Right lobe of liver (tissue), 6 donors: ENCODE measurements at regions not wholly inside any gene's neighbourhood (a gene's known extent, or its start where the extent isn't known, plus 50 kb on each side); places are given as distances from the start of the nearest gene placed in this dataset.

ENCODE experiments used
- ATAC-seq, 4 donors: fragments of 200-7000 bp; cut with Tn5 transposase; one replicate each; pipeline ENCODE4 v1.9.1; 2020; ENCODE audit warnings: mild to moderate bottlenecking in 4 of 4, moderate library complexity in 4 of 4
- DNase-seq, 3 donors: peaks; one replicate each; pipeline ENCODE4 v3.0.0-alpha.2; 2020
- H3K27ac ChIP-seq, 3 donors: fragments of 200-600 bp; one replicate each; pipeline ENCODE4 v1.8.0; 2022
- H3K27me3 ChIP-seq, 2 donors: fragments of 200-600 bp; one replicate each; pipeline ENCODE4 v1.8.0; 2022
- H3K36me3 ChIP-seq, 4 donors: fragments of 200-600 bp; sonication (generic) in 1 of 4; one replicate each; pipeline versions ENCODE4 v1.5.1 to v1.8.0; 2017 to 2022; ENCODE audit warnings: control low read depth in 1 of 4
- H3K4me1 ChIP-seq, 4 donors: fragments of 200-600 bp; sonication (generic) in 1 of 4; one replicate each; pipeline versions ENCODE4 v1.5.1 to v1.8.0; 2017 to 2022; ENCODE audit warnings: control low read depth in 1 of 4
- H3K4me3 ChIP-seq, 3 donors: fragments of 200-600 bp; one replicate each; pipeline ENCODE4 v1.8.0; 2022
- H3K9me3 ChIP-seq, 4 donors: fragments of 200-600 bp; sonication (generic) in 1 of 4; one replicate each; pipeline versions ENCODE4 v1.5.1 to v1.8.0; 2017 to 2022; ENCODE audit warnings: control low read depth in 1 of 4
- POLR2A ChIP-seq: fragments of 450-650 bp; IDR thresholded peaks from one replicate; pipeline ENCODE4 v1.6.1; 2017; ENCODE audit warnings: antibody characterized with exemption, mild to moderate bottlenecking
- WGBS: methylation state at CpG from one replicate; pipeline ENCODE4 v1.1.6; 2018; ENCODE audit warnings: low coverage, low lambda C conversion rate; ENCODE audit not compliant: insufficient coverage; ENCODE audit errors: missing lambda C conversion rate; 5-methylcytosine and 5-hydroxymethylcytosine counted together
- intact Hi-C, 2 donors: fragments of 100-400 bp; cut with DNase I; formaldehyde crosslinking; loops; one replicate each; pipeline versions ENCODE4 v1.11.2 to v1.14.1; 2022
- TF ChIP-seq, protein P1 (sequence below), 4 donors: fragments of 200-600 bp in 3 of 4; fragments of 450-650 bp in 1 of 4; IDR thresholded peaks; one replicate each; pipeline versions ENCODE4 v1.5.1 to v1.8.0; 2016 to 2022; ENCODE audit warnings: antibody characterized with exemption in 4 of 4, mild to moderate bottlenecking in 2 of 4
- donor health status: DM: no; HTN: yes; CAD: no.
- donor health status: DM: no; HTN: no; CAD: no.
- donor health status: DM: no; HTN: no; CAD: no.
- donor health status: DM: no; HTN: yes; CAD: no.
- donor health status: DM: no; HTN: yes; CAD: no.

DNA sequence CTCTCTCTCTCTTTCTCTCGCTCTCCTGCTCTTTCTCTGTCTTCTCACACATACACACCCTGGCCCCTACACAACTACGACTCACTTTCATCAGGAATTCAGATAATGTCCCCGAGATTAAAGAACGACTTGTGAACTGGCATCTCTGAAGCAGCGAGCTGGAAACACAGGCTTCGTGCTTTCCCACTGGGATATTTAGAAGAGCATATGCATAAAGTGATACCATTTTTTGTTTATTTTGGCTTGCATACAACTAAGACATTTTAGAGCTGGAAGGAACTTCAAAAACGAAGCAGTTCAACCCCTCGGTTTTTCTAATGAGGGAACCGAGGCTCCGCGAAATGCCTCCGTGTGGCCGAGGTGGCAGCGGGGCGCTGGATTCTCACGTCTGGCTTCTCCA lies 88.6 kb downstream of the ZBTB18 start:
- 73% methylated on average over 16 of the region's 16 CpGs for WGBS
- peaks cover 0 to 3% (median 0%) of the 10 kb centered on the region in 4 donors for H3K9me3 ChIP-seq
- no peaks in the 10 kb centered on the region for H3K27me3 ChIP-seq
- no peaks in the 10 kb centered on the region for H3K36me3 ChIP-seq
- DNase-seq, result no peak
- TF ChIP-seq, protein P1, sequence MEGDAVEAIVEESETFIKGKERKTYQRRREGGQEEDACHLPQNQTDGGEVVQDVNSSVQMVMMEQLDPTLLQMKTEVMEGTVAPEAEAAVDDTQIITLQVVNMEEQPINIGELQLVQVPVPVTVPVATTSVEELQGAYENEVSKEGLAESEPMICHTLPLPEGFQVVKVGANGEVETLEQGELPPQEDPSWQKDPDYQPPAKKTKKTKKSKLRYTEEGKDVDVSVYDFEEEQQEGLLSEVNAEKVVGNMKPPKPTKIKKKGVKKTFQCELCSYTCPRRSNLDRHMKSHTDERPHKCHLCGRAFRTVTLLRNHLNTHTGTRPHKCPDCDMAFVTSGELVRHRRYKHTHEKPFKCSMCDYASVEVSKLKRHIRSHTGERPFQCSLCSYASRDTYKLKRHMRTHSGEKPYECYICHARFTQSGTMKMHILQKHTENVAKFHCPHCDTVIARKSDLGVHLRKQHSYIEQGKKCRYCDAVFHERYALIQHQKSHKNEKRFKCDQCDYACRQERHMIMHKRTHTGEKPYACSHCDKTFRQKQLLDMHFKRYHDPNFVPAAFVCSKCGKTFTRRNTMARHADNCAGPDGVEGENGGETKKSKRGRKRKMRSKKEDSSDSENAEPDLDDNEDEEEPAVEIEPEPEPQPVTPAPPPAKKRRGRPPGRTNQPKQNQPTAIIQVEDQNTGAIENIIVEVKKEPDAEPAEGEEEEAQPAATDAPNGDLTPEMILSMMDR (IDR thresholded peaks at IDR 0.05), result no peak
- TF ChIP-seq POLR2A, result no peak
- no peaks in the 10 kb centered on the region for H3K4me1 ChIP-seq
- intact Hi-C loops, result no loop called here
- H3K4me3 ChIP-seq, result no peak overlapping the region
- no peak for ATAC-seq
- H3K27ac ChIP-seq, result no peak overlapping the region

DNA sequence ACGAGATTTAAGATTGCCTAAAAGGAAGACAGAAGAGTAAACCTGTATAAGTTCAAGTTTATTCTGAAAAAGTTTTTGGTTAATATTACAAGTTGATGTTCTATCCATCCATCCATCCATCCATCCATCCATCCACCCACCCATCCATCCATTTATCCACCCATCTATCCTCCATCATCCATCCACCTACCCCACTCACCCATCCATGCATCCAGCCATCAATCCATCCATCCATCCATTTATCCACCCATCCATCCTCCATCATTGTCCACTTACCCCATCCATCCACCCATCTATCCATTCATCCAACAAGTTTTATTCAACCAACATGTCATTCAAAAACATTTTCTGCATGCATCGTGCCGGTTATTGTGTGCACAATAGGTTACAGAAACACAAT lies 89.3 kb downstream of the ZBTB18 start:
- Histone ChIP-seq H3K36me3 (no peaks in the 10 kb centered on the region), H3K4me1 (no peaks in the 10 kb centered on the region), H3K27me3 (no peaks in the 10 kb centered on the region), H3K9me3 (peaks cover 0 to 3% (median 0%) of the 10 kb centered on the region in 4 donors), H3K27ac (no peak overlapping the region), H3K4me3 (no peak overlapping the region)
- DNase-seq, result no peak
- no peak for ATAC-seq
- TF ChIP-seq POLR2A, result no peak
- TF ChIP-seq, protein P1 (IDR thresholded peaks at IDR 0.05), result no peak
- 88% methylated on average over 3 of the region's 3 CpGs for WGBS
- intact Hi-C loops, result no loop called here

DNA sequence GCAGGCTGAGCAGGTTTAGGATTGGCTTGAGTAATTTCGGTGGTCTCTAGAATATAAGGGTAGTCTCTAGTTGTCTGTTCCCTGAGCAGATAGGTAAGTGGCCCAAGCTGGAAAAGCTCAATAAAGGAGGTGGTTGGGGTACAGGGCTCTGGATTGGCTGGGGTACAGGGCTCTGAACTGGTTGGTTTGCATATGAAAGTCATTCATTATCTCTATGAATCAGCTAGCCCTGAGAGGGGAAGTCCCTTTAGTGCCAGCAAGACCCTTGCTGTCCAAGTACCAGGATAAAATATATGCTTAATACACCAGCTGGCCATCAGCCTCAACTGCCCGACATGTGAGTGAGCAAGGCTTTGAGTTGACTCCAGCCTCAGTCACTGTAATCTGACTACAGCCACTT lies 93.0 kb downstream of the ZBTB18 start:
- intact Hi-C loops, result no loop called here
- no peak for ATAC-seq
- 100% methylated on average over 2 of the region's 2 CpGs for WGBS
- Histone ChIP-seq H3K27me3 (no peaks in the 10 kb centered on the region), H3K36me3 (no peaks in the 10 kb centered on the region), H3K9me3 (peaks cover 0 to 3% (median 0%) of the 10 kb centered on the region in 4 donors), H3K27ac (no peak overlapping the region), H3K4me1 (no peaks in the 10 kb centered on the region), H3K4me3 (no peak overlapping the region)
- TF ChIP-seq POLR2A, result no peak
- TF ChIP-seq, protein P1 (IDR thresholded peaks at IDR 0.05), result no peak
- DNase-seq, result no peak

DNA sequence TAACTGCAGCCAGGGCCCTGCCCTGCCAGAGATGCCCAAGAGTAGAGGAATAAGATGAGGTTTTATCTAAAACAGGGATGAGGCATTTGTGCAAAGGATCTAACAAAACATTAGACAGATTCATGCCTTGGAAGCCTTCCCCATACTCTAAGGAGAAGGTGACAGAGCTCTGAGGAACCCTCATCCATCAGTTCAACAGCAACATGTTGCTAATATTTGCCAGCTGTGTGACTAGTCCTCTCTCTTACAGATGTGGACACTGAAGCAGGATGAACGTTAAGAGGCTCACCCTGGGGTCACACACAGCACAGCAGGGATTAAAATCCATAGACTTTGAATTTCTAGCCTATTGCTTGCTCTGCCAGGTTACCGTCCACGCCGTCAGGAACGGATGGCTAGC lies 99.0 kb downstream of the ZBTB18 start:
- TF ChIP-seq, protein P1 (IDR thresholded peaks at IDR 0.05), result no peak
- no peak for TF ChIP-seq POLR2A
- Histone ChIP-seq H3K27ac (no peak overlapping the region), H3K36me3 (no peaks in the 10 kb centered on the region), H3K4me1 (no peaks in the 10 kb centered on the region), H3K27me3 (no peaks in the 10 kb centered on the region), H3K9me3 (no peaks in the 10 kb centered on the region), H3K4me3 (no peak overlapping the region)
- intact Hi-C loops, result no loop called here
- no peak for ATAC-seq
- DNase-seq, result no peak
- WGBS, result 53% methylated on average over 2 of the region's 5 CpGs

DNA sequence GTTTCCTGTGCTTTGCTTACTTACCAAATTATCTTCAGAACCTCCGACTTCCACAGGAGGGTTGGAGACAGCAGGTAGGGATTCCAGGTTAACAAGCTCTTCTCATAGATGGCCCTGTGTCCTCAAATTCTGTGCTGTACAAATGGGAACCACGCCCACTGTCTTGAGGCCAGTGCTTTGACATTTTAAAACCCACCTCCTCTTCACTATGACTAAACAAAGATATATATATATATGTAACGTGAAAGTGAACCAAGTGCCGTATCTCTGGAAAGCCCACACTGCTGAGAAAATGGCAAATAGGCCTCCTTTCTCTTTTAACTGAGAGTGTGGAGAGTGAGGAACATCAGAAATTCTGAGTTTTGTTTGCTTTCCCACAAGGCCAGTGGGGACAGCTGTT lies 99.6 kb downstream of the ZBTB18 start:
- ATAC-seq (no peak), DNase-seq (no peak)
- Histone ChIP-seq H3K36me3 (no peaks in the 10 kb centered on the region), H3K27me3 (no peaks in the 10 kb centered on the region), H3K27ac (no peak overlapping the region), H3K9me3 (no peaks in the 10 kb centered on the region), H3K4me3 (no peak overlapping the region), H3K4me1 (no peaks in the 10 kb centered on the region)
- 92% methylated on average over 3 of the region's 4 CpGs for WGBS
- intact Hi-C loops, result no loop called here
- TF ChIP-seq, protein P1 (IDR thresholded peaks at IDR 0.05), result no peak
- TF ChIP-seq POLR2A, result no peak
